Fibroblast of skin of left quadriceps (primary cell): ENCODE measurements at regions not wholly inside any gene's neighbourhood (a gene's known extent, or its start where the extent isn't known, plus 50 kb on each side); places are given as distances from the start of the nearest gene placed in this dataset.

Source experiments
- DNase-seq, 2 experiments: peaks; one replicate each; pipeline ENCODE4 v3.0.0-alpha.2; 2013; ENCODE audit warnings: low read depth in 2 of 2

DNA sequence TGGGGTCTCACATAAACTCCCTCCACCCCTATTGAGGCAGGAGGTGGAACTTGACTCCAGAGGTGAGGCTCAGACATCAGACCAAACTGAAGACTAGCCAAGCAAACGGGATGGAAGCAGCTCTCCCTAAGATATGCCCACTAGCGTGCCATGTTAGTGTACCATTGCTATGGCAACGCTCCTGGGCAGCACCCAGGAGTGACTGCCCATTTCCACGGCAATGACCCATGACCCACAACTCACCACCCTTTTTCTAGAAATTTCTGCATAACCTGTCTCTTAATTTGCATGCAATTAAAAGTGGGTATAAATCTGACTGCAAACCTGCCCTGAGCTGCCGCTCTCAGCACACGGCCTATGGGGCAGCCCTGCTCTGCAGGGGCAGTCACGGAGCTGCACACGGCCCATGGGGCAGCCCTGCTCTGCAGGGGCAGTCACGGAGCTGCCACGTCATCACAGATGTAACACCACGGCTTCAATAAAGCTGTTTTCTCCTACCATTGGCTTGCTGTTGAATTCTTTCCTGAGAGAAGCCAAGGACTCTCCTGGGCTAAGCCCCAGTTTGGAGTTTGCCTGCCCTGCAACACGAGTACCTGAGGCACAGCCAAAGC is 164.3 kb downstream of the RBFOX3 start:
- no peak for DNase-seq

DNA sequence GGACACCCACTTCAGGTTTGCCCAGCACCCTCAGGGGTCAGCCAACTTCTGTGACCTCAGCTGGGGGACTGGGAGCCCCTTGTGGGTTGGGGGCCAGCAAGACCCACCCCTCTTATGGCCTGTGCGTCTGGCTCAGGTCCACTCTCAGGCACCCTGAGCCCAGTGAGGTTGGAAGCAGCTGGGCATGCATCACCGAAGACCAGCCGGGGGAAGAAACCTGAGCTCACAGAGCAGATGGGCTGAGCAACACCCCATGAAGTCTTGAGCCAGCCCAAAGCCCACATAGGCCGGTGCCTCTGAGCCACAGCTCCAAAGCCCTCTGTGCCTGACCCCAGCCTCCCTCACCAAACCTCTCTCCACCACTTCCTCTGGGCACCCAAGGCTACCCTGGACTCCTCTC is 166.7 kb downstream of the RBFOX3 start:
- no peak for DNase-seq

DNA sequence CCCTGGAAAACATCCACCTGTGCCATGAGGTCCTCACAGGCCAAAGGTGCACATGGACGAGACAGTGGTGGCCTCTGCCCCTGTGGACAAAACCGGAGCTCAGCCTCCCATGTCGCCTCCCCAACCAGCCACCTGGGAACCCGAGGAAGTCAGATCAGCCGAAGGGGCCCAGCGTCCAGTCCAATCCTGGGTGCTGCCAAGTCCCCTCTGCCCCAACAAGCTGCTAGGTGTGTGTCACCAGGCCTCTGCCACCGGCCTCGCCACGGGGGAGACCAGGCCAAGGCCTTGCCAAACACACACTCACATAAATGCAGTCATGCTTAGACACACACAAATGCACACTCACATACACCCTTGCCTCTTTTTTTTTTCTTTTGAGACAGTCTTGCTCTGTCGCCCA is 167.8 kb downstream of the RBFOX3 start:
- no peak for DNase-seq

DNA sequence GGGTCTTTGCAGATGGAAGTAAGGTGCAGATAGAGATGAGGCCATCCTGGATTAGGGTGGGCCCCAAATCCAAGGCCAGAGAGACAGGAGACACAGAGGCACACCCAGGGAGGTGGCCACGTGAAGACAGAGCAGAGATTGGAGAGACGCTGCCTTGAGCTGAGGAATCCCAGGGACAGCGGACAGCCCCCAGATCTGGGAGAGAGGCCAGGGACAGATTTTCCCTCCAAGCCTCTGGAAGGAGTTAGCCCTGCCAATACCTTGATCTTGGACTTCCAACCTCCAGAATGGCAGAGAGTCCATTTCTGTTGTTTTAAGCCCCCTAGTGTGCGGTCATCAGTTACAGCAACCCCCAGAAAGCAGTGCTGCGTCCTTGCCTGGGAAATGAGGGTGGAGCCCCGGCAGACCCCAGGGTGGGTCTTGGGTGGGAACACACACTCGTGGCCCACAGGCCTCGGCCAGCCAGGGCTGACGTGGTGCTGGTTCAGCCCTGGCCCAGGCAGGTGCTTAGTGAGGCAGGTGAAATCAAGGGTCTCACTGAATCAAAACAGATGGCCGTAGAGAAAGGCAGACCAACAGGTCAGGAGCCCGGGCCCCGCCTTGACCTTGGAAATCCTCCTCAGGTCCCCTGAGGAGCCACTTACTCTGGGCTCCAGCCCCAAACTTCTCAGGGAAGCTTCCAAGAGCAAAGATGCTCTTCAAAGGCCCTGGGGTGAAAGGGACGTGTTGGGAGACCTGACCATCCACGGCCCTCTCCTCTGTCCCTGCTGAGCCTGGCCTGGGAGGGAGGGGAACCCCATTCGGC is 169.3 kb downstream of the RBFOX3 start:
- no peak for DNase-seq

DNA sequence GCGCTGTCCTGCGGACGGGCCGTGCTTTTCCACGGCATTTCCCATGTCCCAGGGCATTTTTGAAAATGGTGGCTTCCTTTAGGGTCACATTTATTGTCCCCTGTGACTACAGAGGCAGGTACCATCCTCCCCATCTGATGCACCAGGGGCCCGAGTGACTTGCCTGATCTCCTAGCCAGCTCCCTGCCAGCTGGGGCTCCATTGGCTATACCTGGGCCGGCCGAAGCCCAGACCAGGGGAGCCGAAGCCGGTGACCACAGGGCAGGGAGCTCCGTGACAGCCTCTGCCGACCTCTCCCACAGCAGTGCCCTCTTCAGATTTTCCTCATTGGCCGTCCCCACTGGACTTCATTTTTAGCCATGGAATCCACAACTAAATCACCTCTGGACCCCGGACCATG is 170.6 kb downstream of the RBFOX3 start:
- DNase-seq: no peak

DNA sequence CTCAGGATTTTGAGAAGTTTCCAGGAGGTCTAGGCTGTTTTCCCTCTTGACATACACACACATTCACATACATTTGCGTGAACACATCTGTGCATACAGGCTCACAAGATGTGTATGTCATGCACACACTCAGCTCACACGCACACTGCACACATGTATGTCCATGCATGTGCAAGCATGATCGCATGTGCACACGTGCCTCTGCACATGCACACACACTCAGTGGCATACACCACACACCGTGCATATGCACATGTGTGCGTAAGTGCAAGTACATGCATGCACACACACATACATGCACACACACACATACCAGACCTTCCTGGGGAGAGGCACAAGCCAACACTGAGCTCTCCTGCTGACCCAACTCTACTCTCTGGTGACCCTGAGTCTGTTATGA is 171.4 kb downstream of the RBFOX3 start:
- DNase-seq: no peak

DNA sequence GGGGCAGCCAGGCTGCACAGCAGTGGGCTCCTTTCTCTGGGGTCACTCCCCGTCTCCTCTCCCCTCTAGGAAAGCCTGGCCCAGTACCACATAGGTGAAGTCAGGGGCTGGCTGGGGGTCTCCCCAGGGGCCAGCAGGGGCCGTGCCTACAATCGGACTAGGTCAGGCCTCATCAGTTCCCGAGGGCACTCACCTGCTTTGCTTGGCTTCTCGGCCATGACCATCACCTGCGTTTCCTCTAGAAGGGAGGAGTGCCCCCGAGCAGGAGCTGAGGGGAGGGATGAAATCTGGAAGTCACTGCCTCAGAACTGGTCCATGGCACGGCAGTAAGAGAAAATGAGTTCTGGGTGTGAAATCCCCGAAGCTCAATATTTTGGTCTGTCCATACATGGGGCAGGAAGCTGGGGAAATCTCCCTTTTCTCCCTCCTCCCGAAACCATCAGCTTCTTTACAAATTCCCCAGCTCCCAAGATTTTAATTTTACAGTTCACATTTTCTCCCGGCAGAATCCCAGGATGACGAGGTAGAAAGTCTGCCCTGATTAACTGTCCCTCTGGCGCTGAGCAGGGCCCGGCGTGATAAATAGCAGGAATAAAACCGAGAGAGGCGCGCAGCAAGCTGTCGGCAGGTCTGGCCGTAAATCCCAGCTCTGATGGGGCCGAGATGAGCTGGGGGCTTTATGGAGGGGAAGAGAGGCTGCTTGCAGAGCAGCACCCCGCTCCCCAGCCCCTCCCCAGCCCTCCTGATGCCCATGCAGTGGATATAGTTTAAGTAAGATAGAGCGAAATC is 172.1 kb downstream of the RBFOX3 start:
- DNase-seq: no peak

DNA sequence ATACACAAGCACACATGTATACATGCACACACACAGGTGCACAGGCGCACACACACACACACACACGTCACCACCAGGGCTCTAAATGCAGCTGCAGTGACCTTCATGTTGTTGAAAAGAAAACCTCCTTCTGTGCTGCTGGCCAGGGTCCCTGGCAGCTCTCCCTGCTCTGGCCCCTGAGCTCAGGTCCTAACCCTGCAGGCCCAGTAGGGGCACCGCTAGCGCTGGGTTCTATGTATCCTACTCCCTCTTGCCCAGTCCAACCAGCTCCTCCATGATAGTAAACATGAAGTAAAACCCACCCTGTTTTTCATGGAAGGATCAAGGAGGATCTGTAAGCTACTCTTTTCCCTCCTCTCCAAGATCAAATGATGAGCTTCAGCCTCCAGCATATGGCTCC is 172.8 kb downstream of the RBFOX3 start:
- no peak for DNase-seq

DNA sequence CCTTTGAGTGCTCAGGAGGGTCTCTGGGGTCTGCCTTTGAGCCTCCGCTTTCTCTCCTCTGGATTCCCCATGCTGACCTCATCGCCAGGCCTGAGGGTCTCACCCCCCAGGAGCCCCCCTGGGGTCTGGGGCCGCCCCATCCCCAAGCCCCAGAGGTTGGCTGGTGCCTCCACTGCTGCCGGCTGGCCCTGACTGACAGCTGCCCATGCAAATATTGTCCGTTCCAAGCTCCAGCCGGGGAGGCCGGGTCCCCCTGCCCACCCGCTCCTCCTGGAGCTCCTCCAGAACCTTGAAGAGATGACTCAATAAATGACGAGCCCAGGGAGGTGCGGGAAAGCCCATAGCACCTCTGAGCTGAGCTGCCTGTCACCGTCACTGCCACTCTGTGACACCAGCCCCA is 173.8 kb downstream of the RBFOX3 start:
- DNase-seq: no peak

DNA sequence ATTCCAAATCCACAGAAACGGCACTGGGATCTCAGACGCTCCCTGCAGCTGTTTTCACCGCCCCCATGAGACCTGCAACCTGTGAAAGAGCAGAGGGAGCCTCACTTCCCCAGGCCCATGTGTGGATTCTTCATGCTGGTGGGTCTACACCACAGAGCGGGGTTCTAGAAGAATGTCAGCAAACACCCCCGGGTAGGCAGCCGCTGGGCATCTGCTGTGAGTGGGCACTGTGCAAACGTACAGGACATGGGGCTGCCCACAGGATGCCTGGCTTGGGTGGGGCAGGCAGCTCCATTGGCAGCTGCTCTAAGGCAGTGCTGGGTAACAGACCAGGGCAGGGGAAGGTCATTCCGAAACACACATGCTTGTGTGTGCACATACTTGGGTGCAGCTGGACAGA is 174.9 kb downstream of the RBFOX3 start:
- no peak for DNase-seq

DNA sequence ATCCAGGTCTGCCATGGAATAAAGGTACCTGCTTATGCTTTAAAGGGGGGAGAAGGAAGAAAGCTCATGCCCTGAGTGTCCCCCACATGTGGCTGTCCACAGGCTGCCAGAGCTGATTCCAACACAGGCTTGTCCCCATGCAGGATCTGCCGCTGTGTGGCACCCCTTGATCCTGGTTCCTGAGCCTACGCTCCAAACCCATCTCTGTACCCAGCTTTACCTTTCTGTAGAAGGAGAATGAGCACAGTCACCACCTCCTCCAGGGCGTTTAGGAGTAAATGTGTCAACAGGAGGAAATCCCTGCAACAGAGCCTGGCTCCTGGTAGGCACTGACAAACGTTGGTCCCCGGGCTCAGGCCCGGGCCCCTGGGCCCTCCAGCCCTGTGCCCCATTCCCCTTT is 175.6 kb downstream of the RBFOX3 start:
- DNase-seq: no peak

DNA sequence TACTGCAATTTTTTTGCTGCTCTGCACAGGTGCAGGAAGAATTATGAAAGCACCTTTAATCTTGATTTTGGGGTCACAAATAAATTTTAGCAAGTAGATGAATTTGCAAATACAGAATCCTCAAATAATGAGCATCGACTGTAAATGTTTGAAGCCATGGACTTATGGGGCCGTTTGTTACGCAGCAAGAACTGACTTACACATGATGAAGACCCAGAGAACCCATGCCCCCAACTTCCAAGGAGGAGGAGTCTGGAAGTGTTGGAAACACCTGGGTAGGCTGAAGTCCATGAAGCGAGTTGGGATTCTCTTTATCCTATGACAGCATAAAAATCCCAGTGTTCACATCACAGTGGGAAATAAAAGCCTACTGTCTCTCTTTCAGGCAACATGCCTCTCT is 176.6 kb downstream of the RBFOX3 start:
- no peak for DNase-seq

DNA sequence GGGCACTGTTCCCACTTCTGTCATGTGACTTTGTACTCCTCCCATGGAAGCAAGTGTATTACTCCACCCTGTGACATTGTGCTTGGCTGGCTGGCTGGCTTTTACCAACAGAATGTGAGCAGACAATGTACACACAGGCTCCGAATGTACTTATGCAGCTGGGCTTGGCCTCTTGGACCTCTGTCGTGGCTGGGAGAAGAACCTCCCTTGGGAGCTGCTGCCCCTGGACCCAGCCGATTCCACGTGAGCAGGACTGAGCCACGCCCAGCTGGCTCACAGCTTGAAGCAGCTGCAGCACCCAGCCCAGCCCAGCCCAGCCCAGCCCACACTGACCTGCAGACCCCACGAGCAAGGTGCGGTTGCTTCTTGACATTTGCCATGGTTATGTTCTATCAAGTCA is 177.5 kb downstream of the RBFOX3 start:
- DNase-seq: no peak

DNA sequence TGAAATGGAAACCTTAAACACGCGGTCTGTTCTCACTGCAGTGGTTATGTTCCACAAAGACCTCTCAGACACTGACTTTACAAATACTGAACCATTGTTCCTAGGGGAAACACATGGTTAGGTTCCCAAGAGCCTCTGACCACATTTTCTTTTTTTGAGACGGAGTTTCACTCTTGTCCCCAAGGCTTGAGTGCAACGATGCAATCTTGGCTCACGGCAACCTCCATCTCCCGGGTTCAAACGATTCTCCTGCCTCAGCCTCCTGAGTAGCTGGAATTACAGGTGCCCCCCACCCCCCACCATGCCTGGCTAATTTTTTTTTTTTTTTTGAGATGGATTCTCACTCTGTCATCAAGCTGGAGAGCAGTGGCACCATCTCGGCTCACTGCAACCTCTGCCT is 179.7 kb downstream of the RBFOX3 start:
- no peak for DNase-seq

DNA sequence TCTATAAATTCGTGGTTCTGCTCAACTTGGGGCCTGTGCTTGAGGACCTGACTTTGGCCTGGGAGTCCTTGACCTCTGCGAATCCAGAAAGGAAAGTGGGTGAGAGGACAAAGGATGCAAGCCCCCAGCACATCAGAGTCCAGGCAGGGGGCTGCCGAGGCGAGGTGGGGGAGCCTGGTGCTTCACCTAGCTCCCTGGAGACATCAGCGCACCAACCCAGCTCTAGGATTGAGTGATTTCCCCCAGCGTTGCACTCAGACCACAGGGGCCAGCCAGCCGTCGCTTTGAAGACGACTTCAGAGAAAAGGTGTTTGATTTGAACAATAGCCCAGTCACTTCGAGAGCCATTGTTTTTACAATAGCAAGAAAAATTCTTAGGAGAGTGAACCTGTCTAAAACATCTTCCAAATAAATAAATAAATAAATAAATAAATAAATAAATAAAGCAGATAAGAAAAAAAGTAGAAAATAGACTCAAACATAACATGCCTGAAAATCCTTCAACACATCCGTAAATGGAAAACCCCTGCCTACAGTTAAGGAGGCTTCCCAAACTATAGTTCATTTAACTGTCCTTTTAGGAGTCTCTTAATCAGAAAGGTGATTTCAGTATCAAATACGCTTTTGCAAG is 180.9 kb downstream of the RBFOX3 start:
- no peak for DNase-seq

DNA sequence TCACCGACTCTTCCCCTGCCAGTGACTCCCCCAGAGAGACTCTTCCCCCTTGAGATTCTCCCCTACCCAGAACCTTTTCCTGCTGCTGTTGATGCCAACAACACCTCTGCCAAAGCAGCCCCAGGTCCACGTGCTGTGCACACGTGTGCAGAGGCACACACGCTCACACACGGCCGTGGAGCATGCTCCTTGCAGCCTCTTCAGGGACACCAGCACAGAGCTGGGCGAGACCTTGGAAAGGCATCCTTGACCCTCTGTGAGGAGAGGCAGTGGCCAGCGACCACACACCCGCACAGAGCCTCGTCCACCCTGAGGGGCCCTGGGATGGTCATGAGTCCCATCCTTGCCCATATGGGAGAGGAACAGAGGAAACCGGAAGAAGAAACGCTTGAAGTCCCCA is 181.9 kb downstream of the RBFOX3 start:
- no peak for DNase-seq

DNA sequence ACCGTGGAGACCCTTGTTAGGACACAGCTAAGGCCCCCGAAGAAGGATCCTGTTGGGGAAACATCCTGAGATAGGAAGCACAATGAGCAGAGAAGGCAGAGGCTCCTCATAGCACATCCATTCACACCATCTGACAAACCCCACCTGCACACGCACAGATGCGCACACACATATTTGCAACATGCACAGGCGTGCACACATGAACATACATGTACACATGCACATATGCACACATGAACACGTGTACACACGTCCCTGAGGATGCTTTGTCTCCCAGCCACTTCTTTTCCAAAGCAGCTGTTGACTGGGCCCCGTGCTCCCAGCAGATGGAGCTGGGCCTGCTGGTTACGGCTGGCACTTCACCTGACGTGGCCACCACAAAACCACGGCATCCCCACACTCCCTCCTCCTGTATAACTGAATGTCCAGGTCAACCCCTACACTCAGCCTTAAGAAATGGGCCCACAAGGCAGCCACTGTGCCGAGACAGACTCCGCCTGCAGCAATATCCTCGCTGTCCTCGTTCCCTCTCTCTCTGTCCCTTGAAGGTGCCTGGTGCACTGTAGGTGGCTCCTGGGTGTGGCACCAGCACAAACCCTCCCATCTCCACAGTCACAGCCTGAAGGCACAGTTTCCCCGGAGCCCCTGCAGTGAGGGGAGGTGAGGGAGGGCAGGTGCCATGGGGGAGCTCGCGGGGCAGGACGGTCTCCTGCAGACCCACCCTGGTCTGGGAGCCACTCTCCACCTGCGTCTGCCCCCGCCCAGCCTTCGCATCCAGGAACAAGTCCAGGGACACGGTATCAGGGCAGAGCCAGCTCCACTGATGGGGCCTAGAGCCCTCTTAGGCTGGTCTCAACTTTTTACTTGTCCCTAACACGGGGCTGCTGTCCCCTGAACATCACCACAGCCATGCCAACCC is 183.0 kb downstream of the RBFOX3 start:
- no peak for DNase-seq

DNA sequence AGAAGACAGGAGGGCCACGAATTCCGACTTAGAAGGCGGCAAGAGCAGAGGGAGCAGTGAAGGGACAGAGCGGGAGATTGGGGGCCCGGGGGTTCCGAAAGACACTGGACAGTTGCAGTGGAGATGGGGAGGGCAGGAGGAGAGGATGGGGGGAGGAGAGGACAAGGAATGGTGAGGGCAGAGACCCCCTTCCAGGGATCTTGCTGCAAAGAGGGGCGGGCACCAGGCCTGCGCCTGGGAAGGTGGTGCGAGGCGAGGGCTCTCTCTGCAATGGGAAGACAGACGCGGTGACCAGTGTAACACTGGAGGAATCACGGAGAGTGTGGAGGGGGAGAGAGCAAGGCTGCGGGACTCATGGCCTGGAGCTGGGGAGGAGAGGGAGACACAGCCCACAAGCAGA is 185.2 kb downstream of the RBFOX3 start:
- no peak for DNase-seq

DNA sequence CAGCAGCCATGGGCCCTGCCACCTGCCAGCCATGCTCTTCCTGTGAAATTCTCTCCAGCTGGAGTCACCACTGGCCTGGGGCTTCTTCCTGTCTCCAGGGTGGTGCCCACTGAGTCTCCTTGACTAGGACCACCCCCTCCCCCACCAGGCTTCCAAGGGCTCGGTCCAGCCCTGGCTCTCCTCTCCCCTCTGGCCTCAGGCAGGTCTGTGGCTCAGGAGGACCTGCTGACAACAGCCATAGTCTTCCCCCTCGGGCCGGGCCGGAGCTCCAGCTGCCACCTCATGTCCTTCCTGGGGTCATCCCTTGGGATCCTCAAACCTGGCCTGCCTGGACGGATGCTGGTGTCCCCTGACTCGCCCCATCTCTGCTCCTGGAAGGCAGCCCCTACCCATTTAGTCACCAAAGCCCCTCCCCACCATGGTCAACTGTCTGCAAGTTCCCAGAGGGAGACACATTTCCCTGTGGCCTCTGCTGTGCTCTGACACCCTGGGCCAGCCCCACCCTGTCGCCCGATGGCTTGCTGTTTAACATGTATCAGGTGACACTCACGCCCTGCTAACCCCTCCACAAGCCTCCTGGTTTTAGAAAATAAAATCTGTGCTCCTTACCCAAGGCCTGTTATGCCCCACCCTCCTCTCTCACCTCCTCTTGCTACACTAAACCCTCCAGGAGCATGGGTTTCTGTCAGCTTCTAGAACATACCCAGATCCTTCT is 186.2 kb downstream of the RBFOX3 start:
- no peak for DNase-seq

DNA sequence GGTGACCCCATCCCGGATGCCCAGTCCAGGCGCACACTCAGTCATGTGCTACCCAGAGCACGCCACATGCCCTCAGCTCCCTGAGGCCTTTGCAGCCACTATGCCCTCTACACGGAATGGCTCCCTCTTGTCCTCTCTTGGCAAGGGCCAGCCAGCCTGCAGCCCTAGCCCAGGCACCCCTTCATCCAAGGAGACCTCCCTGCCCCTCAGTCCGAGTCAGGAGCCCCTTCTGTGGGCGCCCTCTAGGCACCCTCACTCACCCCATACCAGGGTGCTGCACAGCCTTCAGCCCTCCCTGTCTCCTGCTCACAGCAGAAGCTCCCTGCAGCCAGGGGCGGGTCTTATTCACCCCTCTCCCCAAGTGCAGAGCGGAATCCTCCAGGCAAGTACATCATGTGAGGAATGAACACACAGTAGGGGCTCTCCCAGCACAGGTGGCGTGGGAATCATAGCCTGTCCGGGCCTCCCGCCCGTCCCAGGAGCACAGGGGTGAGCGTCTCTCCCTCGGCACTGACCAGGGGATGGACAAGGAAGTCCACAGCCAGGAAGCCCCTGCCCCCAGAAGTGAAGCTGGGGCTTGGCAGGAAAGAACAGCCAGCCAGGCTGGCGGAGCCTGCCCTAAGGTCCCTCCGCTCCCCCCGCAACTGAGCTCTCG is 186.9 kb downstream of the RBFOX3 start:
- DNase-seq: no peak
